Stimulated activated CD8-positive, alpha-beta memory T cell treated with anti-CD3 and anti-CD28 coated beads, Interleukin-15, amount 100 ng/mL, for 48 hours (primary cell): ENCODE measurements at regions not wholly inside any gene's neighbourhood (a gene's known extent, or its start where the extent isn't known, plus 50 kb on each side); places are given as distances from the start of the nearest gene placed in this dataset.

Source experiments
- DNase-seq, 2 donors: peaks; one replicate each; pipeline ENCODE4 v3.0.0-alpha.2; 2020; ENCODE audit warnings: low read depth in 2 of 2

GRCh38 chr1:116231752-116232151 is 120.6 kb downstream of the MAB21L3 start:
- DNase-seq: no peak

- DNase-seq: no peak
These were observed 121.9 kb downstream of the MAB21L3 start for GRCh38 chr1:116232989-116233514.

- DNase-seq: no peak
These were observed 123.2 kb downstream of the MAB21L3 start for GRCh38 chr1:116234429-116234828.

GRCh38 chr1:116239916-116240315 is 128.7 kb downstream of the MAB21L3 start:
- no peak for DNase-seq

- no peak for DNase-seq
These were observed 130.3 kb upstream of the ATP1A1 start for GRCh38 chr1:116242741-116243140.

- DNase-seq: no peak
These were observed 129.6 kb upstream of the ATP1A1 start for GRCh38 chr1:116243333-116244054.

GRCh38 chr1:116246174-116246573 is 126.9 kb upstream of the ATP1A1 start:
- DNase-seq: no peak

- no peak for DNase-seq
These were observed 120.8 kb upstream of the ATP1A1 start for GRCh38 chr1:116252271-116252670.

GRCh38 chr1:116252785-116253184 is 120.3 kb upstream of the ATP1A1 start:
- DNase-seq: no peak

- no peak for DNase-seq
These were observed 119.3 kb upstream of the ATP1A1 start for GRCh38 chr1:116253566-116254382.

- no peak for DNase-seq
These were observed 118.3 kb upstream of the ATP1A1 start for GRCh38 chr1:116254776-116255175.

GRCh38 chr1:116255486-116256285 is 117.4 kb upstream of the ATP1A1 start:
- DNase-seq: no peak

- no peak for DNase-seq
These were observed 116.8 kb upstream of the ATP1A1 start for GRCh38 chr1:116256286-116256649.

GRCh38 chr1:116256875-116257274 is 116.2 kb upstream of the ATP1A1 start:
- DNase-seq: no peak

GRCh38 chr1:116257341-116257767 is 115.7 kb upstream of the ATP1A1 start:
- peak; percentile 30 to 38 for DNase-seq

GRCh38 chr1:116257836-116258235 is 115.2 kb upstream of the ATP1A1 start:
- no peak for DNase-seq

GRCh38 chr1:116258668-116259419 is 114.2 kb upstream of the ATP1A1 start:
- DNase-seq: no peak

- no peak for DNase-seq
These were observed 113.4 kb upstream of the ATP1A1 start for GRCh38 chr1:116259663-116260062.

- no peak for DNase-seq
These were observed 112.9 kb upstream of the ATP1A1 start for GRCh38 chr1:116260115-116260514.

- DNase-seq: no peak
These were observed 112.4 kb upstream of the ATP1A1 start for GRCh38 chr1:116260621-116261020.

GRCh38 chr1:116261227-116261626 is 111.8 kb upstream of the ATP1A1 start:
- DNase-seq: no peak
